MG63 (cell line): ENCODE measurements at regions not wholly inside any gene's neighbourhood (a gene's known extent, or its start where the extent isn't known, plus 50 kb on each side); places are given as distances from the start of the nearest gene placed in this dataset.

Experiments
- DNase-seq: peaks from one replicate; pipeline ENCODE4 v3.0.0-alpha.2; 2020
- H3K27me3 ChIP-seq: fragments of 250-450 bp; sonication (Bioruptor Pico); 2 replicates; pipeline ENCODE4 v1.5.1; 2020; ENCODE audit warnings: mild to moderate bottlenecking, moderate library complexity
- H3K36me3 ChIP-seq: fragments of 250-450 bp; sonication (Bioruptor Pico); 2 replicates; pipeline ENCODE4 v1.5.1; 2020; ENCODE audit warnings: mild to moderate bottlenecking, moderate library complexity
- H3K4me3 ChIP-seq: fragments of 250-450 bp; sonication (Bioruptor Pico); 2 replicates; pipeline ENCODE4 v1.5.1; 2020; ENCODE audit warnings: mild to moderate bottlenecking, moderate library complexity
- H3K9me3 ChIP-seq: fragments of 250-450 bp; sonication (Bioruptor Pico); 2 replicates; pipeline ENCODE4 v1.5.1; 2020; ENCODE audit warnings: mild to moderate bottlenecking, moderate library complexity

DNA sequence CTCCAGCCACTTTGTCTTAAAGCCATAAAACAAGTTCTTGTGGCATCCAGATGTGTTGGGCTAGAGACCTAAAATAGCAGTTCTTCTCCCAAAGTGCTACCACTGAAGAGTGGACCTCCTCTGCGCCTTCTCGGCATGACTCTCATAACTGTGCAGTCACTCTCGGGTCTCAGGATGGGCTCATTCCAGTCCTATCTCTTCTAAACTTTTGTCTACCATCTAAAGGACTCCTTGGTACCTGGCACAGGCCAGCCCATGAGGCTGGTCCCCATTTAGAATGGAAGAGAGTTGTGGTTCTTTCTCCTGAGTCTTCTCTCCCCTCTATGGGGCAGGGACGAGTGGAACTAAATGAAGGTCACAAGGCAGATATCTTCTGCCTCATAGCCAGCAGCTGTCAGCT, 272.0 kb upstream of the TMTC4 start:
- Histone ChIP-seq H3K36me3 (no peaks in the 10 kb centered on the region), H3K9me3 (no peaks in the 10 kb centered on the region)
- DNase-seq = no peak

DNA sequence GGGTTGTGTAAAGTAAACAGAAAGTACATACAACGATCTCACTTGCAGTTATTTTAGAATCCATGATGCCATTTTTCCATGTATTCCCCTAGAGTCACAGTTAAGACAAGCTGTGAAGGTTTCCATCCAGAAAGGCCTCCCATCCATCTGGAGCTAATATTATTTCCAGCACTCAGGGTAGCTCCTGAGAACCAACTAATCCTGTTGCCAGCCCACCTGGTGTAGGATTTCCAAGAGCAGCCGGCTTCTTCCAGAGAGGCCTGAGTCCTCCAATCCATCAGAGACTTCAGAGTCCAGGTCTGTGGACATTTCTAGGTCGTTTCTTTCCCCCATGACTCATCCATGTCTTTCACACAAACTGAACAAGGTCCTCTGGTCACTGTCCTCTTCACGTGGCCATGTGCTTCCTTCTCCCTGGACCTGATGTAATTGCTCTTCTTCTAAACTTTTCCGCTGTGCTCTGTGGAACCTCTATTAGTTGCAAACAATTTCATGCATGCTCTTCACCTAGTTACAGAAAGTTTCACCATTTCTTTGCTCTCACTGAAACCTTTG, 270.3 kb upstream of the TMTC4 start:
- H3K36me3 ChIP-seq = no peaks in the 10 kb centered on the region
- H3K4me3 ChIP-seq = no peak overlapping the region
- H3K27me3 ChIP-seq = no peaks in the 10 kb centered on the region
- no peaks in the 10 kb centered on the region for H3K9me3 ChIP-seq
- DNase-seq = no peak

More for the DNA sequence above, 272.0 kb upstream of the TMTC4 start:
- no peak overlapping the region for H3K4me3 ChIP-seq
- no peaks in the 10 kb centered on the region for H3K27me3 ChIP-seq

DNA sequence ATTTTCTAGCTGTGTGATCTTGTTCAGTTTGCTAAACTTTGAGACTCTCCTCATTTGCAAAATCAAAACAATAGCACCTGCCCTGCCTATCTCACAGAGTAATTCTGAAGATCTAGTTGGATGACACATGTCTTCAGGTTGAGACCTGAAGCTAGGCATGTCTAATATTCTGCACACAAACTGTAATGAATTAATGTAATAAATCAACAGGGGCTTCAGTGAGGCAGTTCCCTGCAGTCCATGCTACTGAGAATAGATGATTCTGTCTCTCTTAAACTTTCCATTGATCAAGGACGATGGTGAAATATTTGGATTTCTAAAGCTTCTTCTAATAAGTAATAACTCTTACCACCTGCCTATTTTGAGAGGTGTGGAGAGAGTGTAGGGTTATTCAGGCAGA, 268.1 kb upstream of the TMTC4 start:
- Histone ChIP-seq H3K36me3 (no peaks in the 10 kb centered on the region), H3K9me3 (no peaks in the 10 kb centered on the region), H3K4me3 (no peak overlapping the region), H3K27me3 (no peaks in the 10 kb centered on the region)
- no peak for DNase-seq

DNA sequence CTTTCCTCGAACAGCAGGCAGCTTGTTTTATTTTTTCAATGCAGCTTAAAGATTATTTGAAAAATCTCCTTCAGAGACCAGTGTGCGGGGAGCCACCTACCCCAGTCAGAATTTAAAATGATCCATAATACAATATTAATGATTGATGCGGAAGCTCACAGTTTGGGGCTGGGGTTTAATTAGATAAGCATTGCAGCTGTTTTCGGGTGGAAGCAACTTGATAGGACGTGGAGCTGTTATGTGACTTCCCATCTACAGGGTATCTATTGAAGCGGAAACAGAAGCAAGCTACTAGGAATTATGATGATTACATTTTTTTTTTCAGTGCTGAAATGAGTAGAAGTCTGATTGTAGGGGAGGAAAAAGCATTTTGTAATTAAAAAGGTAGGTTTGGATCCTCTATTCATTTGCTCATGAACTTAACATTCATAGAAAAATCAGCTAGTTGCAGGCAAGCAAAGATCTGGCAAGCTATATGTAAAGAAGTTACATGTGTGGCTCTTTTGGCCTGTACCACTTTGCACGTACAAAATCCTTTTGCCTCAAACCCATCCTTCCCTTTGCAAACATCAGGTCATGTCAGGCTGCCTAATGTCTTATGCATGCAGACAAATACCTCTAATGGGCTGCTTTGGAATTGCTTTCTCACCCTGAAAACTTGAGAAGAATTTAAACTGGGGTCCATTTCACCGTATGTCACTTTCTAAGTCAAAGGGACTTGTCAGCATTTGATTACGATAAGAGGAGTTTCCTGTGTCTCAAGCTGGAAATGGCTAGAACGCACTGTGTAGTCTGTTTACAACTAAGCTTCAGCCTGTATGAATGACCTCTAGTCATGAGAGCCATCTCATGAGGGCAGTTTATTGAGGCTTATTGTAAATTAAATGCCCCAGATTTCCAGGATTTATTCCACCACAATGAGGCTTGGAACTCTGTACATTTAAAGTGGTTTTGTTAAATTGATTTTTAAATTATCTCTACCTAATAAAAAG, 267.1 kb upstream of the TMTC4 start:
- no peak for DNase-seq
- Histone ChIP-seq H3K27me3 (no peaks in the 10 kb centered on the region), H3K4me3 (no peak overlapping the region), H3K36me3 (no peaks in the 10 kb centered on the region), H3K9me3 (no peaks in the 10 kb centered on the region)

DNA sequence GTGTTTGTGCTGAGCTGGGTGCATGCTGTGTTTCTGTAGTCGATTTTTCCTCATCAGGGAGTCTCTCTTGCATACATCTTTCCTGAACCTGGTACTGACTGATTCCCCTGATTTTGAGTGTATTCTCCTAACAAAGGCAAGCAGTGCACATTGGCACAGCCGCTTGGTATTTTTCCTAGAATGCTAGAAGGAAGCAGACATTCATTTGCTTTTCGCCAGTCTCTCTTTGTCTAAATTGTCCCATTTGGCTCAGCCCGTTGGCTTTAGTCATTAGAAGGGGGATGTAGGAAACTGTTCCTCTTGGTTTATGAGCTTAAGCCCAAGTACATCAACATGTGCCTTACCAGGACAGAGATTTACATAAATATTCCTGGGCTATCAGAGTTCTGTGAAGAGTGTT, 266.1 kb upstream of the TMTC4 start:
- H3K36me3 ChIP-seq = no peaks in the 10 kb centered on the region
- no peak for DNase-seq
- 0 out of 2 replicates have a peak, but pooled peaks cover 1% of the 10 kb centered on the region for H3K27me3 ChIP-seq
- H3K9me3 ChIP-seq = no peaks in the 10 kb centered on the region
- H3K4me3 ChIP-seq = no peak overlapping the region

DNA sequence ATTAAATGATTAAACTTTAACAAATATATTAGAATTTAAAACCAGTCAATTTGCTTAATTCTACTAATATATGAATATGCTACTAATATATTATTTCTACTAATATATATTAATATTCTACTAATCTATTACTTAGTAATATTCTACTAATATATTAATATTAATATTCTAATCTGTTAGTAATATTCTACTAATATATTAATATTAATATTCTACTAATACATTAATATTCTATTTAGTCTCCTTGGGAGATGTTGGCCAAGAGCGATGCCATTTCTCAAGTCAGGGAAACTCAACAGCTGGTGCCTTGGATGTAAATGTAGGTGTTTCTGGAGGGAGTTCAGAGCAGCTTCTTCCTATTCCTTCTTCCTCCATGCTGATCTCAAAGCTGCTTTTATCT, 259.2 kb upstream of the TMTC4 start:
- no peak for DNase-seq
- no peak overlapping the region for H3K4me3 ChIP-seq
- no peaks in the 10 kb centered on the region for H3K9me3 ChIP-seq
- H3K27me3 ChIP-seq = peaks cover 5% of the 10 kb centered on the region; the same call in 1 of the 2 replicates
- H3K36me3 ChIP-seq = no peaks in the 10 kb centered on the region

DNA sequence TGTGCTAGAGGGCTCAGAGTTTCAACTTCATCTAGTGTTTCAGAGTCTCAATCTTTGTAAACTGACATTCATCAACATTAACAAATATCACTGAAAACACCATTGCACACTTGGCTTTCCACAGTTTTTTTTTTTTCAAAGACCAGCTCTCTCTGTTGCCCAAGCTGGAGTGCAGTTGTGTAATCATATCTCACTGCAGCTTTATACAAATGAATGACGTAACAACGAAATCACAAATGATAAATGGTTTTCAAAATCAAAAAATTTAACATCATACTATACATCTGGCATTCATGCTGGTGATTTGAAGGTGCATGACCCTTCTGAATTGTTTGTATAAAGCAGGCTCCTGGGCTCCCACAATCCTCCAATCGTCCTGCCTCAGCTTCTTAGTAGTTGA, 248.0 kb upstream of the TMTC4 start:
- no peaks in the 10 kb centered on the region for H3K36me3 ChIP-seq
- DNase-seq = no peak
- no peak overlapping the region for H3K4me3 ChIP-seq
- no peaks in the 10 kb centered on the region for H3K9me3 ChIP-seq
- H3K27me3 ChIP-seq = no peaks in the 10 kb centered on the region

DNA sequence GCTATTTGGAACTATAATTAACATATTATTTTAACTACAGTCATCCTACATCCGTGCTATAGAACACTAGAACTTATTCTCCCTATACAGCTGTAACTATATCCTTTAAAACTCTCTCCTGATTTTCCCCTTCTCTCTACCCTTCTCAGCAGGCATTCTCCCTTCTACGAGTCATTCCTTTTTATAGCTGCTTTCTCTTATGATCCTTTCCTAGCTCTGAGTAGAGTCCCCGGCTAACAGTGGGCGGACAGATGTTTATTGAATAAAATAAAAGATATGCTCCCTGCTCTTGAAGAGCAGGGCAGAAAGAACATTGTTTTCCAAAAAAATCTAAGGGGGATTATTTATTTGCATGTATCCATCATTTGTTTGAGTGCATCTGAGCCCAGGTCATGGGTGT, 246.5 kb upstream of the TMTC4 start:
- DNase-seq = no peak
- H3K36me3 ChIP-seq = no peaks in the 10 kb centered on the region
- no peaks in the 10 kb centered on the region for H3K27me3 ChIP-seq
- H3K9me3 ChIP-seq = no peaks in the 10 kb centered on the region
- H3K4me3 ChIP-seq = no peak overlapping the region

DNA sequence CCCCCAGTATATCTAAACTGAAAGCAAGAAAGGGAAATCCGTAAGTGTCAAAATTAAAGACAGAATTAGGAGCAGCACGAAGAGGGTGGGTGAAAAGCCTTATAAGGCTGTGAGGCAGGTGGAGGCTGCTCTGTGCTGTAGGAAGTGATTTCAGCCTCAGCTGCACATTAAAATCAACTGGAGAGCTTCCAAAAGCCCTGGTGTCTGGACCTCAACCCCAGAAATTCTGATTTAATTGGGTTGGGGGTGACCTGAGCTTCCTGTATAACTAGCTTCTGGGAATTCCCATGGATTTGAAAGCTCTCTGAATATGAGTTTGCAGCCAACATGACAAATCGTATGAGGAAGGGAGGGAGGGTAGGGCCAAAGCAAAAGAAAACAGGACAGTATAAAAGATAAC, 242.4 kb upstream of the TMTC4 start:
- Histone ChIP-seq H3K27me3 (no peaks in the 10 kb centered on the region), H3K9me3 (no peaks in the 10 kb centered on the region), H3K4me3 (no peak overlapping the region), H3K36me3 (no peaks in the 10 kb centered on the region)
- DNase-seq = no peak

DNA sequence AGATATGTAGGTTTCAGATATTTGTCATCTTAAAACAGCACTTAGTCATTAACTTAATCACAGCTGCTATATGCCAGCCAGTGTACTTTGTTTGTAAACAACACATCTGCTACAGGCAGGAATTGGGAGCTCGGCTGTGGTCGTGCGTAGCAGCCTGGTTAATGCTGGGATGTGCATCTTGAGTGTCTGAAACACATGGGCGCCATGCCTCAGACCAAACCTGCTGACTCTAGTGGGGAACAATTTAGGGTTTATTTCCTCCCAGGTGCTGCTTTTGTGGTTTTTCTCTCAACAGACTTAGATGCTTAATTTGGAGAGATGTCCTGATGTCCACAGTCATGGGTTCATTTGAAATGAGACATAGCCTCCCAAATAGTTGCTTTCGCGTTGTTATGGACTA, 238.5 kb upstream of the TMTC4 start:
- Histone ChIP-seq H3K36me3 (no peaks in the 10 kb centered on the region), H3K4me3 (no peak overlapping the region), H3K9me3 (no peaks in the 10 kb centered on the region), H3K27me3 (no peaks in the 10 kb centered on the region)
- no peak for DNase-seq

DNA sequence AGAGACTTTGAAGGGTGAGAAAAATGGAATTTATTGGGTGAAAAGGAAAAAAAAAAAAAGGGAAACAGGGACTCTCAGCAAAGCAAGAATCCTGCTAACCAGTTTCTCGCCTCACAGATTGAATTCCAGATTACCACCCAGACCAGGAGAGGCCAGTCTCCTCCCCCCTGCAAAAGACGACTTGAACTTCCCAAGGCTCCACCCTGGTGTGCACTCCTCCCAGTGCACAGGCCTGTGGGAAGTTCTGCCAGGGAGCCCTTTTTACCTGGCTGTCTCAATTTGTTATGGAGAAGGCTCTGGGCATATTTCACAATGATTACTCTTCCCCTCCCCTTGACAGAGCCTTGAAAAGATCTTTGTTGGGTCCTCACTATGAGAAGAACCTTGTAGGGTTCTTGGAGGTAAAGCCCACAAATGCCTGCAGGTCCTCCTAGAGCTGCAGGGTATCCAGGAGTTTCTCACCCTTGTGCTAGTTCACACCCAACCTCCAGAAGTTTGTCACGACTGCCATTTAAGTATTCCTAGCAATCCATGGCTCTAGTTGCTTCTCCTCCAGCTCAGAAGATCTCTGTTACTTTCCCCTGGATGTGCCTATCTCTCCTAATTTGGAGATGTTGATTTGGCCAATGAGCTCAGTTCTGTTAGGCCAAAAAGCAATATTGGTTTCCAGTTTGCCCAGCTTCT, 229.8 kb upstream of the TMTC4 start:
- no peak overlapping the region for H3K4me3 ChIP-seq
- no peaks in the 10 kb centered on the region; the same call in 1 of the 2 replicates for H3K27me3 ChIP-seq
- DNase-seq = no peak
- H3K36me3 ChIP-seq = no peaks in the 10 kb centered on the region
- H3K9me3 ChIP-seq = no peaks in the 10 kb centered on the region

DNA sequence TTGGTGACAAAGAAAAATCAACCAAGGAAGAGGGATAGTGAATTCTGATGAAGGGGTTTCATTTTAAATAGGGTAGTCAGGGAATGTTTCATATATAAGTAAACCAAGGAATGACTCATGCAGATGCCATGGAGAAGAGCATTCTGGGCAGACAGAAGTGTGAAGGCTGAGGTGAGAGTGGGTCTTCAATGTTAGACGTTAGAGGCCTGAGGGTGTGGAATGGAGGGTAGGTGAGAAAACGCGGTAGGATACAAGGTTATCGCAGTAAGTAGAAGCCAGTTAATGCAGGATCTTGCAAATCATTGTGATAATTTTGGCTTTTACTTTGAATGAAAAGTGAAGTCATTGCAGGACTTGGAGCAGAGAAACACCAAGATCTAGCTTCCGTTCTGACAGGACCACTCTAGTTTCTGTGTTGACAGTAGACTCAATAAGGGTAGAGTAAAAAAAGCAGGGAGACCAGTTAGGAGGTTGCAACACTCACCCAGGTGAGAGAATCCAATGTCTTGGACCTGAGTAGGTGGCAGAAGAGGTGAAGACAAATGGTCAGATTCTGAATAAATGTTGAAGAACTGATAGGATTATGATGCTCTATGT, 225.2 kb upstream of the TMTC4 start:
- Histone ChIP-seq H3K9me3 (no peaks in the 10 kb centered on the region), H3K27me3 (no peaks in the 10 kb centered on the region), H3K4me3 (no peak overlapping the region), H3K36me3 (no peaks in the 10 kb centered on the region)
- no peak for DNase-seq

DNA sequence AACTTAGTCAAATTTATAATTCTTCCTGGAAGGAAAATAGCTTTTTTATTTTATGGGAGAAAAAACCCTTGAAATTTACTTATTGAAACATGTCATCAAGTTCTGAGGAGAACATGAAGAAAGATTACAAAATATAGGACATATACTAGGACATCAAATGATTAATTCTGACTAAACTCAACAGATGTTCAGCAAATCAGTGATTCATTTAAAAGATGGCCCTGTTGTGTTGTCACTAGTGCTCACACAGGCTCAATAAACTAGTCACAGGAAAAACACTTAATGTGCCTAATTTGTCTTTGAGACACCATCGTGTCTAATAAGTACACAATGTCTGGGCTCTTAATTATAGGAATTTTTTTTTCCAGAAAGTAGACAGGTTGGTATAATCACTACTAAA, 223.8 kb upstream of the TMTC4 start:
- Histone ChIP-seq H3K9me3 (no peaks in the 10 kb centered on the region), H3K4me3 (no peak overlapping the region), H3K36me3 (no peaks in the 10 kb centered on the region), H3K27me3 (no peaks in the 10 kb centered on the region)
- no peak for DNase-seq

DNA sequence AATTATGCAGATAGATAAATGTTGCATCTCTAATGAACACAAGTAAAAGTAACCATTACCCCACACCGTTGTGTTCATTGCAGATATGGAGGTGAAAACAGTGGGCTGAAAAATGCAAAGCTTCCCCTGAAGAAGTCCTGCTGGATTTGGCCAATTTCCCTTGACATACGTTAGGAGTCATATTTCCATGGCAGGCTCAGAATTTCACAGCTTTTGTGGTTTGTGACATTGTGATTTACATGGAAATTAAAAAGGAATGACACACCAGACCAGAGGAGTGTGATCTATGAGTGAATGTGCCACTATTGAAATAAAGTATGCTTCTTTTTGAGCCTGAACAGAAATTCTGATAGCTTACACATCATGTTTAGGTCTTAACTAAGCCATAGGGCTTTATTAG, 221.1 kb upstream of the TMTC4 start:
- DNase-seq = no peak
- Histone ChIP-seq H3K9me3 (no peaks in the 10 kb centered on the region), H3K36me3 (no peaks in the 10 kb centered on the region), H3K4me3 (no peak overlapping the region), H3K27me3 (no peaks in the 10 kb centered on the region)

DNA sequence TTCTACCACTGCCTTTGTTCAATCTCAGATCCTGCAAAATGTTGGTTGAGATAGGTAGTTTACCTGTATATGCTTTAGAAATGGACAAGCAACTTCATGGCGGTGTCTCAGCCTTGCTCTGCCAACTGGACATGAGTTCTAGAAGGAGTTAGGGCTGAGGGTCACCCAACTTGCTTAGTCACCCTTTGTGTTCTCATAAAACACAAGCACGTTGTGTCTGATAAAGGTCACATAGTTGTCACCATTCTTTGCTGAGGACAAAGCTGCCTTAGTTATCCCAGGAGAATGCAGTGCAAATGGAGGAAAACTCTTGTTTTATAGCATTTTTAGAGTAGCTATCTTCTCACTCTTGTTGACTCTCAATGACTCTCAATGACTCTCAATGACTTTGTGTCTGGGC, 218.4 kb upstream of the TMTC4 start:
- Histone ChIP-seq H3K27me3 (no peaks in the 10 kb centered on the region), H3K4me3 (no peak overlapping the region), H3K36me3 (no peaks in the 10 kb centered on the region), H3K9me3 (no peaks in the 10 kb centered on the region)
- DNase-seq = no peak

DNA sequence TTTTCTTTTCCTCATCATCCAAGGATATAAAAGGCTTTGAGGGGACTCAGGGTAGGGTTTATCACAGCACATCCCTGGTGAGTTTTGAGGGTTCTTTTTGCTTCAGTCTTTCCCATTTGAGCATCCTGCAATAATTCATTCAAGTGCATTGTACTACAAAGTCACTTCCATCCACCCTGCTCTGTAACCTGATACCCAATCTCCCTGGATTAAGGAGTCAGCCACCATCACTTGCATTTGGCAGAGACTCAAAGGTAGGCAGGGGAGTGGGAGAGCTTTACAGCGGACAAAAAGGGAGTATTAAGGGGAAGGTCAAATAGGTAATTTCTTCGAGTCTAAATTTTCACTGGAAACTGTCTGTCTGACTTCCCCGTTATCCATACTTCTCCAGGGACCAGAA, 216.1 kb upstream of the TMTC4 start:
- H3K4me3 ChIP-seq = no peak overlapping the region
- H3K9me3 ChIP-seq = no peaks in the 10 kb centered on the region
- H3K36me3 ChIP-seq = no peaks in the 10 kb centered on the region
- no peaks in the 10 kb centered on the region for H3K27me3 ChIP-seq
- DNase-seq = no peak

DNA sequence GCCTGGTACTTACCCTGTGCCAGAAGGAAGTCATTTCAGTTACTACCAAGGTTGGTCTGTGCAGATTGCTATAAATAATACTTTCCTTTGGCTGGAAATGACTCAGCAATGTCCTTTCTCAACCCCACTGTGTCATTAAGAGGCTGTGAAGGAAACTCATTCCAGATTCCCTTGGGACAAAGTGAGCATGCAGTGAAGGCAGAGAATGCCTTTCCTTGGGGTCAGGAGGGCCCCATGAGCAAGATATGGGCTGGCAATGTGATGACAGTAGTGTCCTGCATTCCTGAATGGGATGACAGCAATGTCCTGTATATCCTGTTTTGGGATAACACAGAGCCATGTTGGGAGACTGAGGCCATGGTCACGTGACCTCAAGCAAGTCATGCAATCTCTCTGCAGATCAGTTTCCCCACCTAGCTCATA, 213.1 kb upstream of the TMTC4 start:
- Histone ChIP-seq H3K27me3 (no peaks in the 10 kb centered on the region), H3K9me3 (no peaks in the 10 kb centered on the region), H3K4me3 (no peak overlapping the region), H3K36me3 (no peaks in the 10 kb centered on the region)
- DNase-seq = no peak
